OCI-LY7 (cell line): ENCODE measurements at regions not wholly inside any gene's neighbourhood (a gene's known extent, or its start where the extent isn't known, plus 50 kb on each side); places are given as distances from the start of the nearest gene placed in this dataset.

ENCODE experiments used
- EZH2phosphoT487 ChIP-seq: fragments of 200-600 bp; sonication (generic); IDR thresholded peaks from 2 replicates; pipeline ENCODE4 v1.6.1; 2018; ENCODE audit warnings: low read depth, borderline replicate concordance, mild to moderate bottlenecking, mixed run types, antibody characterized with exemption, low read length, moderate library complexity, mixed read lengths
- TF ChIP-seq, protein P1 (sequence below): fragments of 200-600 bp; sonication (generic); conservative IDR thresholded peaks from 2 replicates; pipeline ENCODE4 v1.5.1; 2014; ENCODE audit warnings: mild to moderate bottlenecking, antibody characterized with exemption, low read length, moderate library complexity, mixed read lengths

GRCh38 chr3:157856078-157856939 lies 249.9 kb downstream of the SHOX2 start:
- TF ChIP-seq, protein P1, sequence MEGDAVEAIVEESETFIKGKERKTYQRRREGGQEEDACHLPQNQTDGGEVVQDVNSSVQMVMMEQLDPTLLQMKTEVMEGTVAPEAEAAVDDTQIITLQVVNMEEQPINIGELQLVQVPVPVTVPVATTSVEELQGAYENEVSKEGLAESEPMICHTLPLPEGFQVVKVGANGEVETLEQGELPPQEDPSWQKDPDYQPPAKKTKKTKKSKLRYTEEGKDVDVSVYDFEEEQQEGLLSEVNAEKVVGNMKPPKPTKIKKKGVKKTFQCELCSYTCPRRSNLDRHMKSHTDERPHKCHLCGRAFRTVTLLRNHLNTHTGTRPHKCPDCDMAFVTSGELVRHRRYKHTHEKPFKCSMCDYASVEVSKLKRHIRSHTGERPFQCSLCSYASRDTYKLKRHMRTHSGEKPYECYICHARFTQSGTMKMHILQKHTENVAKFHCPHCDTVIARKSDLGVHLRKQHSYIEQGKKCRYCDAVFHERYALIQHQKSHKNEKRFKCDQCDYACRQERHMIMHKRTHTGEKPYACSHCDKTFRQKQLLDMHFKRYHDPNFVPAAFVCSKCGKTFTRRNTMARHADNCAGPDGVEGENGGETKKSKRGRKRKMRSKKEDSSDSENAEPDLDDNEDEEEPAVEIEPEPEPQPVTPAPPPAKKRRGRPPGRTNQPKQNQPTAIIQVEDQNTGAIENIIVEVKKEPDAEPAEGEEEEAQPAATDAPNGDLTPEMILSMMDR: no peak
- no peak for TF ChIP-seq EZH2phosphoT487
